Urothelium cell line (cell line): ENCODE measurements at regions not wholly inside any gene's neighbourhood (a gene's known extent, or its start where the extent isn't known, plus 50 kb on each side); places are given as distances from the start of the nearest gene placed in this dataset.
"Not testable (repeated sequence)": the region's sequence is repeated elsewhere in the genome, so short reads cannot be mapped to it uniquely, and the experiment has no call there.

Experiments used
- DNase-seq: peaks from one replicate; pipeline ENCODE4 v3.0.0; 2011; ENCODE audit warnings: low spot score, mixed read lengths
- FAIRE-seq: peaks from 2 replicates; lab custom pipeline; 2011; peaks lifted over from hg19 to GRCh38; lab: Jason Lieb, UNC

DNA sequence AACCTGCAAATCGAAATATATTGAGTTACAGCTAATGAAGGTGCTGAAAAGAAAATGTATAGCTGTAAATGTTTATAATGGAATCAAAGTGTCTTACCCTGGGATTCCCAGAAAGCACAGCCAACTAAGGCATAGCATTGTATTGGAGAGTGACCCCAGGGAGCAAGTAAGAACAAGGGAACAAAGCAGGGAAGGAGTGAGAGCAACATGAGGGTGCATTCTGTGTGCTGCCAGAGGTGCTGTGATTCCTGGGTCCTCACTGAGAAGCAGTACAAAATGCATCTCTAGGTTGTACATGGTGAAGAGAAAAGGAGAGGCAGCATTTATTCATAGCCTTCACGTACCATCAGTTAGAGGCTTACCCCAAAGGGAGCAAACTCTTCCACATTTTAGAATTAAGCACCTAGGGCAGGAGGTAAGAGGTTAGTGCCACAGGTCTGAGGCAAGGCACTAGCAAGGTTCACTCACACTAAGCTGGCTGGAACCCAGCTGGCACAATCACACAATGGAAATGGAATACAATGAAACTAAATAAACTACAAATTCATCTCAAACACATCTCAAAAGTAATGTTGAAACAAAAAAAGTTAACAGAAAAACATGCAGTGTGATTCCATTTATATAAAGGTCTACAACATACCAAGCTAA, 151.5 kb upstream of the C2CD4B start:
- FAIRE-seq (peak; percentile 62), DNase-seq (no peak)

DNA sequence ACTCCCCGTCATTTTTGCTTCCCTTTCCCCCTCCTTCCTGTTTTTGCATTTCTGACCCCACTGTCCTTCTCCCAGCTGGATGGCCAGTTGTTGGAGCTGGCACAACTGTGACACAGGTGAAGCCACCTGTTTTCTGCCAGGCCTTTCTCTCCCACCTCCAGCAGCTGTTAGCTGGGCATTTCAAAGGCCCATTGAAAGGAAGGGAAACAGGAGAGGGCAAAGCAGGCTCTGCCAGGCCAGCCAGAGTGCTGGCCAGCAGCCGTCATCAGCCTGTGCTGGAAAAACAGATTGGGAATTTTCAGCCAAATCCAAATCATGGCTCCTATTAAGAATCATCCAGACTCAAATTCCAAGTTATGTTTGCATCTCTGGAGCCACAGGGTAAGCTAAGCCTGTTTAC, 155.2 kb upstream of the C2CD4B start:
- DNase-seq (no peak), FAIRE-seq (peak; percentile 27)

DNA sequence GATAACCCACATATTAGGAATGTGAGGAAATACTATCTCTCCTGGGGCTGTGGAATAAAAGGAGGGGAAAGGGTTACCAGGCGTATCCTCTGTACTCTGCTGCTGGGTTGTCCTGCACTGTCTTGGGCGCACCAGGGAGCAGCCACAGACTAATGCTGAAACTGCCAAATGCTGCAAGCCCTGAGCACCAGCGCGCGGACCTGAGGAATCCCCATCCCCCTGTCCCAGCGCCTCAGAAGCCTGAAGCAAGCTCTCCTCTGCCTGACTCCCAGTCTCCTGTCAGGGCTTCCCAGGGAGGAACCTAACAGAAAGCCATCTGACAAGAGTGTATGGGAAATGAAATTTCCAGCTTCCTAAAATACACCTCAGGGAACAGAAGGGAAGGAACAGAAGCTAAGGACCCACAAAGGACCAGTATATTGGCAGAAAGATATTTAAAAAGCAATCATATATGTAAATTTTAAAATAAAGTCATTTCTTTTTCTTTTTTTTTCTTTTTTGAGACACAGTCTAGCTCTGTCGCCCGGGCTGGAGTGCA, 158.3 kb upstream of the C2CD4B start:
- DNase-seq (no peak), FAIRE-seq (no peak)

DNA sequence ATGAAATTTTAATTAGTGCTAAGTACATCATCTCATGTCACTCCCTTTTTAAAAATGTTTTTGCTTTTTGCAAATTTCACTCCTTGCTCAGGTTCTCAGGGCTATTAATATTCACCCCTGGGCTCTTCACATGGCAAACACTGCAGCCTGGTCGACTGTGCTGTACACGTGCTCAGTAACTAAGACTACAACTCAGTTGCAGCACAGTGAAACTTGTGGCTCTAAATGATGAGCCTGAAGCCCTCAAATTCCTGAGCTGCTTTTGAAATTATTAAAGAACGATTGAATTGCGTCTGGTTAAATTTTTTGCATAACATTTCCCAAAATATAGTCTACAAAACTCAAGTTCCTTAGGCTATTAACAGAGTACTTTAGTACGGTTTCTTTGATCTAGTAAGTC, 159.3 kb upstream of the C2CD4B start:
- FAIRE-seq (peak; percentile 77), DNase-seq (no peak)

DNA sequence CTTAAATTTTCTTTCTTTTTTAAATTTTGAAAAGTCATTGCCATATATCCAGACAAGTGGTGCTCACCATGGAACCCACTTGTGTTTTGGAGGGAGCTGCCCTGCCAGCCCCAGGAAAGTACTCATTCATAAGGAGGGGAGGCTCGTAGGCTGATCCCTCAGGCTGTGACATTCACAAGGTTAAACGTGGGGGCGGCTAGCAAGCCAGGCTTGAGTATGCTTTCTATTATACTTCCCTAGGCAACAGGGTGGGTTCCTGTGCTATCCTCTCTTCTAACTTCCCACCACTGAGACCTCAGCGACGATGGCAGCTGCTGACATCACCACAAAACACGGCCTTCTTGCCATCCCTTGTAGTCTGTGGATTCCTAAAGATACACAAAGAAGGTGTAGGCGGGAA, 160.5 kb upstream of the C2CD4B start:
- no peak for DNase-seq
- FAIRE-seq, result no peak

DNA sequence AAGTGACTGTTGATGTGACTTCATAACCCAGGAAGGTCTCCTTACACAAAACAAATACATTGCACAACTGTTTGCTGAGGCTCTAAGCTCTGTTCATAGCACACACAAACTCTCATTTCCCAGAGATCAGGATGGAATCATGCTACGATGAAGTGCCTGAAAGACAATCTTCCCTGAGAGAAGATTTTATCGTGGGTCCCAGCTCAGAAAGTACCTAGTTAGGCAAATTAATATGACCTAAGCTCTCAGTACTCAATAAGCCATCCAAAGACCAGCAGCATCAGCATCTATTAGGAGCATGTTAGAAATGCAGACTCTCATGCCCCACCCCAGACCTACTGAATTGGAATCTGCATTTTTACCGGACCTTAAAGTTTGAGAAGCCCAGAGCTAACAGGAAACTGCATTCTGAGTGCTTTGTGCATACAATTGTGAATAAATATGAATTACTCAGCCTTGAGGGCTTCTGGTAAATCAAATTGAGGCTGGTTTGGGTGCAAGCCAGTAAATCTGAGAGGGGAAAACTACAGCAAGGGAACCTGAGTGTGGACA, 161.5 kb upstream of the C2CD4B start:
- FAIRE-seq, result no peak

DNA sequence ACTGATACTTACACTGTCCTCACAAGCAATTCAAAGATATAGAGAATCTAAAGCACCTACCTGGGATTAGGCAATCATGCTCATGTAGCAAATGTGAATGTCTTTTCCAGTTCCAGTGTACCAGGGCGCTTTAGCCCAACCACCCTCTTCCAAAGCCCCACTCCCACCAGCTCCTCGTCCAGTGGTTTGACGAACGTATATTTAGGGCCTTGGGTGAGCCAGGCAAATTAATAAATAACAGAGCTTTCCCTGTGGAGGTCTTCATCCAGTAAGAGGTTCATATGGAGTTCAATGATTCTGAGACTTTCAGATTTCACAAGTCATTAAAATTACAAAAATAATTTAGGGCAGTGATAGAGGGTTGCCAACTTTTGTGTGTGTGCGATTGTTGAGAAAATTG, 162.3 kb upstream of the C2CD4B start:
- FAIRE-seq (peak; percentile 63), DNase-seq (no peak)

More for the DNA sequence above, 161.5 kb upstream of the C2CD4B start:
- DNase-seq, result no peak

DNA sequence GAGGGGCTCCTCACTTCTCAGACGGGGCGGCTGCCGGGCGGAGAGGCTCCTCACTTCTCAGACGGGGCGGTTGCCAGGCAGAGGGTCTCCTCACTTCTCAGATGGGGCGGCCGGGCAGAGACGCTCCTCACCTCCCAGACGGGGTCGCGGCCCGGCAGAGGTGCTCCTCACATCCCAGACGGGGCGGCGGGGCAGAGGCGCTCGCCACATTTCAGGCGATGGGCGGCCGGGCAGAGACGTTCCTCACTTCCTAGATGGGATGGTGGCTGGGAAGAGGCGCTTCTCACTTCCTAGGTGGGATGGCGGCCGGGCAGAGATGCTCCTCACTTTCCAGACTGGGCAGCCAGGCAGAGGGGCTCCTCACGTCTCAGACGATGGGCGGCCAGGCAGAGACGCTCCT, 167.4 kb upstream of the C2CD4B start:
- not testable (repeated sequence) for DNase-seq, FAIRE-seq

DNA sequence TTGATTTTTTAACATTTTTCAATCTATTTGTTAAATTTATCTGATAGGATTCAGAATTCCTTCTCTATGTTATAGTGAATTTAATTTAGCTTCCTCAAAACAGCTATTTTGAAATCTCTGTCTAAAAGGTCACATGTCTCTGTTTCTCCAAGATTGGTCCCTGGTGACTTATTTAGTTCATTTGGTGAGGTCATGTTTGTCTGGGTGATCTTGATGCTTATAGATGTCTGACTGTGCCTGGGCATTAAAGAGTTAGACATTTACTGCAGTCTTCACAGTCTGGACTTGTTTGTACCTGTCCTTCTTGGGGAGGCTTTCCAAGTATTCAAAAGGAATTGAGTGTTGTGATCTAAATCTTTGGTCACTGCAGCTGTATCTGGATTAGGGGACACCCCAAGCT, 169.5 kb upstream of the C2CD4B start:
- no peak for FAIRE-seq
- no peak for DNase-seq

DNA sequence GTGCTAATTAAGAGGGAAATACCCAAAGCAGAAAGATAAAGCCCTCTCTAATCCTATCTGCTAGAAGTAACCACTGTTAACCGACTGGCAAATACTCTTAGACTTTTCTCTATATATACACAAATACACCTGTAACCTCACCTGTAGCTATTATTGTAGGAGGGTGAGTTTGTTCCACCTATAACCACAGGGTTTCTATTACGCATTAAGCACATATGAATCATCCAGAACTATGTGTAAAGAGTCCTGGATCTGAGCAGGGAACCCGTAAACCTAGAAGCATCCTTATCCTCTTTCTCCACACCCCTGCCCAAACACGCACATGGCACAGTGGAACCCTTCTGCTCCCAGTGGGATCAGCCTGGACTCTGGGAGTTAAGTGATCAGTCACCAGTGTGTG, 172.8 kb upstream of the C2CD4B start:
- FAIRE-seq, result peak; percentile 44
- no peak for DNase-seq

DNA sequence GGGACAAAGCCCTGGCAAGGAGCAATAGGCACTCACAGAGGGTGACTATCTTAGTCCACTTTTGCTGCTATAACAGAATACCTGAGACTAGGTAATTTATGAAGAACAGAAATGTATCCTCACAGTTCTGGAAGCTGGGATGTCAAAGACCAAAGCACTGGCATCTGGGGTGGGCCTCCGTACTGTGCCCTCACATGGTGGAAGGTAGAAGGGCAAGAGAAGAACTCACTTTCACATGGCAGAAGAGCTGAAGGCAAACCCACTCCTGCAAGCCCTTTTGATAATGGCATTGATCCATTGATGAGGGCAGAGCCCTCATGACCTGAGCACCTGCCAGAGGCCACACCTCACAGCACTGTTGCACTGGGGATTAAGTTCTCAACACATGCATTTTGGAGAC, 173.4 kb upstream of the C2CD4B start:
- FAIRE-seq (peak; percentile 71), DNase-seq (no peak)

DNA sequence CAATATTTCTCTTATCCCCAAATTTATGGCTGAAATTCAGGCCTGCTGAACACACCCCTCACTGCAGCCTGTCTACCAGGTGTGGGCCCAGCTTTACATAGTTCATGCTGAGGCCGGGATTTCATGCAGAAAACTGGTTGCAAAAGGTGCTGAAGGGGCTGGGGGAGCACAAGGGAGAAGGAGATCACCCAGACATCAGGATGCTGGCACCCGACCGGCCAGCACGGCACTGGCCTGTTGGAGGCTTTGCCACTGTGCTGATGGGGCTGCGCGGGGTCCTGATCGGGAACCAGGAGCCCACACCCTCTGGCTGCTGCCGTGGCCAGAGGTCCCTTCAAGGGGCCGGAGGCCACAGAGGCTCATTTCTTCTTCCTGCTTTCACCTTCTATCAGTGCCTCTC, 177.9 kb upstream of the C2CD4B start:
- no peak for DNase-seq
- no peak for FAIRE-seq

DNA sequence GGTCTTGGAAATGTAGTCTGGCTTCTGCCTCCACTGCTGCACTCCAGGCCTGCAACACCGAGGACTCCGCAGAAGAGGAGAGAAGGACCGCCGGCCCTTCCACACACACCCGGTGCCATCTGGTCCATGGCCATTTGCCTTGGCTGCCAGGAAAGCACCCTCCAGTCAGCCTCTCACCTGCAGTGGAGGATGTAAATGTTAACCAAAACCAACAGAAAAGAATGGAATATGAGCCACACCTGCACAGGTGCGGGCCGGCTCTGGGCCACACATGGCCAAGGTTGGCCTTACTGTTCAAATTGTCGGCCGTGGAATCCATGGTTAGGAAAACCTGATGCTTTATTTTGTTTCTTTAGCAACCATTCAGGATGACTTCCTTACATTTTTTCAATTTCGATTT, 178.3 kb upstream of the C2CD4B start:
- FAIRE-seq (no peak), DNase-seq (no peak)

DNA sequence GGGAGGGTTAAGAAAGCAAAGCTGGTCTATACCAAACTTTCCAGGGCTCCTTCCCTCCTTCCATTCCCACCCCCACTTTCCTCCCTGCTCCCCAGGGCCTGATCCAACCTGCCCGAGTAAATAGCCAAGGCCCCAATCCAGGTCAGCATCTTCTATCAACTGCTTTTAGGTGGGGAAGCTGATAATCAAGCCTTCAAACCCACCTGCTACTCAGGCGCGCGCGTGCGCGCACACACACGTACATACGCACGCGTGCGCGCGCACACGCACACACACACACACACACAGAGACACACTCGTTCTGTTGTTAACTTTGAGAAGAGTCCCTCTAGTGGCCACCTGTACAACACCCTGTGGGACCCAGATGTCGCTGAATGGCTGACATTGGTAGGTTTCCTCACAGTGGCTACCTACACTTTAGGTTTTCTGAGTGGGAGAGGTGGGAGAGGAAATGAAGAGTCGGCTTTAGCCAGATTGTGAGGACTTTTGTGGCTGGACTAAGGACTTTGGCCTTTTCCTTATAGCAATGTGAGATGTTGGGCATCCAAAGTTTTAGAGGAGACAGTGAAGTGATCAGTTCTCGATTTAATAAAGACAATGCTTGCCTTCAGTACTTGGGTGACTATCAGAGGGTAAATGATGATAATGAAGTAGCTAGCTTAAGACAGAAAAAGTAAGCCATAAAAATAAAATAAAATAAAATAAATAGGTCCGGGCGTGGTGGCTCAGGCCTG, 179.9 kb upstream of the C2CD4B start:
- peak; percentile 91 for FAIRE-seq
- peak; percentile 86 for DNase-seq

DNA sequence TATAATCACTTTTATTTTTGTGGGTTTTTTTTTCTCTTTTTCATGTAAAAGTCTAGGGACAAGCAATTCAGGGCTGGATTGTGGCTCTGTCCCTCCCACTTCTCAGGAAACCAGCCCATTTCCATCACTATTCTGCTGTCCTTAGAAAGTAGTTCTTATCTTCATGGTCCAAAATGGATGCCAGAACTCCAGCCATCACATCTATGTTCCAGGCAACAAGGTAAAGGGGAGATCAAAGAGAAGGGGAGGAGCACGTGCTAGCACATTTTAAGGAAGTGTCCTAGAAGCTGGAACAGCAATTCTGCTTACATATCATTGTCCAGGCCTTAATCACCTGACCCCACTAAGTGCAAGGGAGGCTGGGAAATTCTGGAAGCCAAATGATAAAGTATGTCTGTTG, 181.1 kb upstream of the C2CD4B start:
- FAIRE-seq (no peak), DNase-seq (no peak)

DNA sequence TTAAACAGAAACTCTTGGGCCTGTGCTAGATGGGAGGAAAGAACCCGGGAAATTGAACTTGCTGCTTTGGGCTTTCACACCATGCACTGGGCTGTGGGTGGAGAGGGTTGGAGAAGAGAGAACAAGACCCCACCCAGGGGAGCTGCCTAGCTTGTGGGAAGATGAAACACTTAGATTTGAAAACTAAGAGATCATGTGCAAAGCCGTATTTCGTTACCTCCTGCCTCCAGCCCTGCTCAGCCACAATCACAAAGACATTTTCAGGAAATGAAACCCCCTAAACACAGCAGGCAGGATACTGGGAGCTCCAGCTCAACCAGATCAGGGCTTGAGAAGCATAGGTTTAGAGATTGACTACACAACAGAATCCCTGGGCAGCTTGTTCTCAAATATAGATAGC, 183.0 kb upstream of the C2CD4B start:
- DNase-seq (no peak), FAIRE-seq (no peak)

DNA sequence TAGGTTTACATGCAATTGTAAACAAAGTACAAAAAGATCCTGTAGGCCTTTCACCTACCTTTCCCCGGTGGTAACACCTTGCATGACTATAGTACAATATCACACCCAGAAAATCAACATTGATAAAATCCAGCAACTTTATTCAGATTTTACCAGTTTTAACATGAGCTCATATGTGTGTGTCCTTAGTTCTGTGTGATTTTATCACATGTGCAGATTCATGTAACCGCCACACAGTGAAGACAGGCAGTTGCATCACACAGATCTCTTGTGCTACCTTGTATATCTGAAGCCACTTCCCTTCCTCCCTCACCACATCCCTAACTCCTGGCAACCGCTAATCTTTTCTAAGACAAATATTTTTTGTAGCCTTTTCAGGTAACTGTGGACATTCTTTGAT, 183.5 kb upstream of the C2CD4B start:
- no peak for DNase-seq
- FAIRE-seq, result no peak

DNA sequence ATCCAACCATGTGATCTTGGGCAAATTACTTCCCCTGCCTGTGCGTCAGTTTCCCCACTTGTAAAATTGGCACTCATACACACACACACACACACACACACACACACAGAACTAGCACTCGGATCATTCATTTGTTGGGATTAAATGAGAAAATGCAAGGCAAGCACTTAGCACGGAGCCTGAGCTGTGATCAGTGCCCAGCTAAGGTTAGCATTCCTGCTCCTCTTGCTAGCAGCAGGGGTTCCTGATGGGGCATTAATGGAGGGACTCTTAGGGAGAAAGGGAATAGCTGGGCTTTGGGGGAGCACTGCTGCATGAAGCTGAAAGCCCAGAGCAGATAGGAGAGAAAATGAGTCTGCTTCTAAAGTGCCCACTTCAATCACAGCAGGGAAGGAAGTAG, 187.7 kb upstream of the C2CD4B start:
- no peak for DNase-seq
- FAIRE-seq, result no peak

DNA sequence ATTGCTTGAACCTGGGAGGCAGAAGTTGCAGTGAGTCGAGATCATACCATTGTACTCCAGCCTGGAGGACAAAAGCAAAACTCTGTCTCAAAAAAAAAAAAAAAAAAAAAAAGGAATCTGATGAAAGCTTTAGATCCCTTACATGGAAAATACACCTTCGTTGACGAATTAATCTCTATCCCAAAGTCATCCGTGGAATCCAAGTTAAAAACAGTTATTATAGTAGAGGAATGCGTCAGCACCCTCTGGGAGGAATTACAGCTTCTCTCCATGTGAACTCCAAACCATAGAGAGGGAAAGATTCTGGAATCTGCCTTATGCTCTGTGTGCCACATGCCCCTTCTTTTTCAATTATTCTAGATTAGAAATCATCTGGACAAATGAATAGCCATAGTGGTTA, 192.3 kb upstream of the C2CD4B start:
- no peak for DNase-seq
- no peak for FAIRE-seq

DNA sequence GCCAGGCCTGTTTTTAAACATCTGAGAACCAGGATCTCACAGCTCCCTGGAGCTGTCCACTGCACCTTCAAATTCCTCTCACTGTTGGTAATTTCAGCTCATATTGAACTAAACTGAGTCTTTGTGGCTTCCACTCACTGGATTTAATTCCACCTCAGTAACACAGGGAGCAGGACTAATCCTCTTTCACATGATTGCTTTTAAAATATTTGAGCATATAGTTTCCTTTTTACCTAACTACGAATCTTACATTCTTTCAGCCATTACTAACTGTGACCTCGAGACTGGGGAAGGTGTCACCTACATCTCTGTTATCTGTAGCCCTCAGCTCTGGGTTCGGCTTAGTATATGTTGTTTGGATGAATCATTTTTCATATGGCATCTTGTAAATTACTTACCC, 194.3 kb upstream of the C2CD4B start:
- FAIRE-seq, result no peak
- DNase-seq, result no peak

DNA sequence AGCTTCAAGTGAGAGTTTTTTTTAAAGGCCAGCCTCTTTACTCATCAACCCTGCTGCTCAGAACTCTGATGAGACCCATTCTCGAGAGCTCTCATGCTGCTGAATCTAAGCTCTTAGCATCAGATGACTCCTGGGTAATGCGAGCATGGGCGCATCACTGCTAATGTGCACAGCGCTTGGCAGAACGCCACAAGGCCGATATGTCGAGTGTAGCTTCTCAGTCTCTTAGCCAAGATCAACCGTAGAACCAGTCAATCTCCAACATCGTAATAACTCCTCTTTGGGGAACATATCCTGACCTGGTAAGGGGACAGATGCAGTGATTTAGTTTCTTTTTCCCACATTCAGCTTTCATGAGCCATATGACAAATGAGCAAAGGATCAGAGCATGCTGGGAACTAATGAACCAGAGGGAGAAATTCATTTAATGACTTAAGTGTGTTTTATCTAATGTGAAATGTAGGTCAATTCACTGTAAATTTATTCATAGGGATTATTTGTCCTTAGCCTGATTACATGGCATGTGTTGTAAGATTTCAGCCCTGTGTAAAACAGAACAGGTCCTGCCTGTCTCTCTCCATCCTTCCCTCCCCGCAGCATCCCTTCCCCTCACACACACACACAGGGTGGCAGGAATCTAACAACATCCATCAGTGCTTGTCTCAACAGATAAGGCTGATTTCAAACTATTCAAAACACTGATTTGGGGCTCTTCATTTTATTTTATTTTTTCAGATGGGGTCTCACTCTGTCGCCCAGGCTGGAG, 195.4 kb upstream of the C2CD4B start:
- FAIRE-seq, result no peak

More for the DNA sequence above, 195.4 kb upstream of the C2CD4B start:
- DNase-seq, result no peak
